K562 (cell line): ENCODE measurements at regions not wholly inside any gene's neighbourhood (a gene's known extent, or its start where the extent isn't known, plus 50 kb on each side); places are given as distances from the start of the nearest gene placed in this dataset.
A peak's percentile ranks its signal among the peaks of the same experiment; 100 is the strongest.

Experiments
- ATAC-seq: fragments of 200-7000 bp; cut with Tn5 transposase; 3 replicates; pipeline ENCODE4 v1.9.1; 2020; ENCODE audit warnings: moderate library complexity
- BruUV-seq: library from RNA; stranded (reverse); fragments of 400-500 nt; replicated peaks from 2 replicates; lab custom pipeline; 2021; lab: Mats Ljungman, UMichigan
- CTCF ChIA-PET: fragments of 300-600 bp; formaldehyde crosslinking; extraction: SDS; loops from one replicate; lab custom pipeline; 2021; ENCODE audit warnings: low intra/inter-chr PET ratio; lab: Yijun Ruan, JAX
- POLR2A ChIA-PET: fragments of 300-600, 350-650 bp; sonication (Branson Sonifier 250); formaldehyde crosslinking; extraction: SDS; loops from one replicate; lab custom pipeline; 2021; ENCODE audit warnings: antibody characterized with exemption, inconsistent platforms; lab: Yijun Ruan, JAX
- DNase-seq, 4 experiments: peaks; one replicate each; pipeline versions ENCODE4 v3.0.0 to v3.0.0-alpha.2; 2011 to 2018; ENCODE audit warnings: low spot score in 3 of 4, mixed read lengths in 3 of 4; ENCODE audit errors: extremely low read depth in 1 of 4
- FAIRE-seq: peaks from 2 replicates; lab custom pipeline; 2011; peaks lifted over from hg19 to GRCh38; lab: Jason Lieb, UNC
- H2AFZ ChIP-seq: 2 replicates; pipeline ENCODE4 v1.6.0; 2011; ENCODE audit warnings: low read depth, low read length, control low read depth, inconsistent platforms
- H3K27ac ChIP-seq: fragments of 200-600 bp; 3 replicates; pipeline ENCODE4 v1.8.0; 2011; ENCODE audit warnings: low read depth, mild to moderate bottlenecking, control low read depth, inconsistent platforms, low read length, moderate library complexity, mixed read lengths; ENCODE audit errors: extremely low read depth
- H3K27me3 ChIP-seq, 2 experiments: fragments of 300-600 bp in 1 of 2; 2 replicates in 1 of 2; 3 replicates in 1 of 2; pipeline versions ENCODE4 v1.6.0 to v1.8.0; 2011; ENCODE audit warnings: inconsistent platforms in 2 of 2, low read length in 2 of 2, mild to moderate bottlenecking in 1 of 2, mixed read lengths in 1 of 2, moderate library complexity in 1 of 2; ENCODE audit not compliant: control insufficient read depth in 2 of 2, insufficient read depth in 2 of 2
- H3K36me3 ChIP-seq: fragments of 300-600 bp; 3 replicates; pipeline ENCODE4 v1.8.0; 2011; ENCODE audit warnings: mild to moderate bottlenecking, low read length, inconsistent platforms; ENCODE audit not compliant: control insufficient read depth, insufficient read depth
- H3K4me1 ChIP-seq, 2 experiments: fragments of 200-600 bp in 1 of 2; replicated peaks in 1 of 2; 2 replicates in 1 of 2; 3 replicates in 1 of 2; pipeline versions ENCODE4 v1.5.1 to v1.8.0; 2011; ENCODE audit warnings: inconsistent platforms in 2 of 2, low read length in 2 of 2, mild to moderate bottlenecking in 1 of 2, mixed read lengths in 1 of 2, moderate library complexity in 1 of 2; ENCODE audit not compliant: control insufficient read depth in 2 of 2, insufficient read depth in 2 of 2
- H3K4me2 ChIP-seq: 2 replicates; pipeline ENCODE4 v1.6.1; 2011; ENCODE audit warnings: low read length, control low read depth, inconsistent platforms, mixed read lengths; ENCODE audit not compliant: insufficient read depth
- H3K4me3 ChIP-seq: fragments of 200-600 bp; sonication (generic), shearing (Covaris generic); 2 replicates; pipeline ENCODE4 v1.5.1; 2016; ENCODE audit warnings: control low read depth, inconsistent platforms
- H3K79me2 ChIP-seq: fragments of 200-600 bp; 3 replicates; pipeline ENCODE4 v1.8.0; 2011; ENCODE audit warnings: low read length, inconsistent platforms; ENCODE audit not compliant: control insufficient read depth, insufficient read depth
- H3K9ac ChIP-seq, 2 experiments: 2 replicates each; pipeline versions ENCODE4 v1.6.0 to v1.6.1; 2011; ENCODE audit warnings: low read depth in 2 of 2, low read length in 2 of 2, control low read depth in 1 of 2, inconsistent platforms in 1 of 2, mild to moderate bottlenecking in 1 of 2, mixed read lengths in 1 of 2; ENCODE audit not compliant: insufficient read depth in 1 of 2
- H3K9me1 ChIP-seq: one replicate; pipeline ENCODE4 v1.6.0; 2011; ENCODE audit warnings: inconsistent platforms, mild to moderate bottlenecking, low read length, moderate library complexity; ENCODE audit not compliant: control insufficient read depth, insufficient read depth
- H3K9me3 ChIP-seq: replicated peaks from 2 replicates; pipeline ENCODE4 v1.5.1; 2011; ENCODE audit warnings: low read depth, low read length, inconsistent platforms; ENCODE audit not compliant: control insufficient read depth, insufficient read depth
- H4K20me1 ChIP-seq: replicated peaks from 2 replicates; pipeline ENCODE4 v1.6.1; 2011; ENCODE audit warnings: low read length, inconsistent platforms, mixed read lengths; ENCODE audit not compliant: control insufficient read depth, insufficient read depth
- ARID1B ChIP-seq: fragments of 450-650 bp; IDR thresholded peaks from 2 replicates; pipeline ENCODE4 v1.6.1; 2016; ENCODE audit warnings: antibody characterized with exemption, mild to moderate bottlenecking, inconsistent platforms
- ATF3 ChIP-seq, 2 experiments: fragments of 450-650 bp in 1 of 2; sonication (generic) in 1 of 2; formaldehyde crosslinking in 1 of 2; IDR thresholded peaks in 1 of 2; conservative IDR thresholded peaks in 1 of 2; 2 replicates each; pipeline versions ENCODE4 v1.6.1 to v1.8.1; 2016 to 2023; ENCODE audit warnings: mild to moderate bottlenecking in 2 of 2, moderate library complexity in 2 of 2, inconsistent platforms in 1 of 2, missing genetic modification reagents in 1 of 2
- CTCFL ChIP-seq: IDR thresholded peaks from 2 replicates; pipeline ENCODE4 v1.6.1; 2011; ENCODE audit warnings: borderline replicate concordance, low read depth, mild to moderate bottlenecking, moderate library complexity, low read length; ENCODE audit not compliant: insufficient read depth, poor library complexity, severe bottlenecking
- HINFP ChIP-seq: fragments of 450-650 bp; conservative IDR thresholded peaks from 2 replicates; pipeline ENCODE4 v1.6.1; 2016; ENCODE audit warnings: missing genetic modification characterization, low read depth, mild to moderate bottlenecking, control low read depth, missing compliant biosample characterization
- JUNB ChIP-seq: fragments of 450-650 bp; formaldehyde crosslinking; conservative IDR thresholded peaks from 2 replicates; pipeline ENCODE4 v1.4.0; 2020; ENCODE audit warnings: mild to moderate bottlenecking
- KAT8 ChIP-seq: fragments of 450-650 bp; IDR thresholded peaks from 2 replicates; pipeline ENCODE4 v1.6.1; 2016; ENCODE audit warnings: low read depth, mild to moderate bottlenecking
- MCM5 ChIP-seq: fragments of 450-650 bp; IDR thresholded peaks from 2 replicates; pipeline ENCODE4 v1.6.1; 2016; ENCODE audit warnings: low read depth
- RAD21 ChIP-seq, 2 experiments: fragments of 250-450 bp in 1 of 2; fragments of 450-650 bp in 1 of 2; sonication (Bioruptor Pico) in 1 of 2; formaldehyde crosslinking in 1 of 2; IDR thresholded peaks in 1 of 2; conservative IDR thresholded peaks in 1 of 2; 2 replicates each; pipeline versions ENCODE4 v1.4.0 to v1.8.0; 2020 to 2022; ENCODE audit warnings: mild to moderate bottlenecking in 2 of 2, moderate library complexity in 1 of 2
- RUNX1 ChIP-seq: sonication (generic); IDR thresholded peaks from 2 replicates; pipeline ENCODE4 v1.6.1; 2016; ENCODE audit warnings: antibody characterized with exemption, low read depth
- SMAD3 ChIP-seq: fragments of 450-650 bp; formaldehyde crosslinking; conservative IDR thresholded peaks from 2 replicates; pipeline ENCODE4 v1.4.0; 2020; ENCODE audit warnings: mild to moderate bottlenecking
- THRB ChIP-seq: fragments of 450-650 bp; formaldehyde crosslinking; conservative IDR thresholded peaks from 2 replicates; pipeline ENCODE4 v1.4.0; 2022; ENCODE audit warnings: mild to moderate bottlenecking, missing genetic modification characterization
- XRCC3 ChIP-seq: fragments of 450-650 bp; IDR thresholded peaks from 2 replicates; pipeline ENCODE4 v1.6.1; 2017; ENCODE audit warnings: mild to moderate bottlenecking, moderate library complexity
- ZNF449 ChIP-seq: fragments of 250-450 bp; sonication (Bioruptor Pico); IDR thresholded peaks from 2 replicates; pipeline ENCODE4 v1.8.0; 2022; ENCODE audit warnings: moderate library complexity, mild to moderate bottlenecking, inconsistent platforms
- WGBS: fragments of 100-300 bp; shearing (Covaris generic); methylation state at CpG from one replicate; pipeline ENCODE4 v1.1.6; 2016; ENCODE audit warnings: low coverage, mixed read lengths; ENCODE audit not compliant: insufficient coverage; ENCODE audit errors: missing lambda C conversion rate; 5-methylcytosine and 5-hydroxymethylcytosine counted together
- in situ Hi-C: fragments of 300-500 bp; cut with MboI; formaldehyde crosslinking; loops from 4 replicates; pipeline ENCODE4 v1.15.0; 2018; ENCODE audit warnings: inconsistent platforms, mixed read lengths
- intact Hi-C: fragments of 100-400 bp; cut with micrococcal nuclease; formaldehyde crosslinking; loops from 2 replicates; pipeline ENCODE4 v1.14.2; 2022

GRCh38 chr1:199357599-199357998 is 669.9 kb upstream of the NR5A2 start:
- no peak overlapping the region for H3K4me2 ChIP-seq
- FAIRE-seq: no peak
- no peaks in the 10 kb centered on the region; the same call in 1 of the 2 replicates for H3K9me3 ChIP-seq
- no peaks in the 10 kb centered on the region for H3K79me2 ChIP-seq
- H3K27ac ChIP-seq: no peak overlapping the region
- H3K4me3 ChIP-seq: no peak overlapping the region
- intact Hi-C loops (no loop called here), in situ Hi-C loops (no loop called here)
- no peak overlapping the region for H2AFZ ChIP-seq
- no peaks in the 10 kb centered on the region for H3K36me3 ChIP-seq
- H4K20me1 ChIP-seq: no peaks in the 10 kb centered on the region
- 0% methylated on average over 3 of the region's 3 CpGs for WGBS
- no peaks in the 10 kb centered on the region for H3K27me3 ChIP-seq
- DNase-seq: no peak
- no peaks in the 10 kb centered on the region for H3K9me1 ChIP-seq
- ATAC-seq: no peak
- no peaks in the 10 kb centered on the region for H3K4me1 ChIP-seq
- POLR2A ChIA-PET: no interaction called here
- BruUV-seq: no TSS peak
- CTCF ChIA-PET: no interaction called here
- no peak overlapping the region for H3K9ac ChIP-seq
- TF ChIP-seq SMAD3 (CRISPR knock-in tag): no peak
- no peak for TF ChIP-seq MCM5
- TF ChIP-seq JUNB (CRISPR knock-in tag): 0 out of 2 replicates have a peak, but pooled peaks have one; percentile 43
- TF ChIP-seq HINFP: no peak
- no peak for TF ChIP-seq ZNF449 (CRISPR knock-in tag)
- no peak for TF ChIP-seq THRB
- TF ChIP-seq KAT8: no peak
- TF ChIP-seq ARID1B: no peak
- peak; percentile 30; the same call in 1 of the 2 replicates for TF ChIP-seq ATF3 (IDR thresholded peaks at IDR 0.05)
- TF ChIP-seq ATF3 (CRISPR knock-in tag; conservative IDR thresholded peaks at IDR 0.05): no peak
- TF ChIP-seq RAD21 (CRISPR knock-in tag; conservative IDR thresholded peaks at IDR 0.05 in 1 of 2, IDR thresholded peaks at IDR 0.05 in 1 of 2): no peak
- TF ChIP-seq XRCC3: no peak
- TF ChIP-seq CTCFL: no peak
- no peak for TF ChIP-seq RUNX1
